Neural cell (in vitro differentiated cells): ENCODE measurements at regions not wholly inside any gene's neighbourhood (a gene's known extent, or its start where the extent isn't known, plus 50 kb on each side); places are given as distances from the start of the nearest gene placed in this dataset.

ENCODE experiments used
- H2AFZ ChIP-seq: fragments of 200-600, 300-800 bp; sonication (generic), shearing (Covaris generic); 2 replicates; pipeline ENCODE4 v1.6.0; 2014; ENCODE audit warnings: low read depth, mild to moderate bottlenecking, antibody characterized with exemption, low read length, moderate library complexity
- H3F3A ChIP-seq: fragments of 200-600 bp; shearing (Covaris generic); 2 replicates; pipeline ENCODE4 v1.6.1; 2016; ENCODE audit warnings: mild to moderate bottlenecking, moderate library complexity, mixed read lengths, antibody characterized with exemption, low read length; ENCODE audit not compliant: insufficient read depth, poor library complexity, severe bottlenecking
- H3K27ac ChIP-seq: fragments of 200-600, 300-800 bp; sonication (generic), shearing (Covaris generic); 2 replicates; pipeline ENCODE4 v1.5.1; 2014; ENCODE audit warnings: mild to moderate bottlenecking, low read length, moderate library complexity
- H3K27me3 ChIP-seq: fragments of 300-800, 200-600 bp; sonication (generic), shearing (Covaris generic); 2 replicates; pipeline ENCODE4 v1.6.0; 2014; ENCODE audit warnings: mild to moderate bottlenecking, low read depth, low read length, moderate library complexity; ENCODE audit not compliant: insufficient read depth
- H3K36me3 ChIP-seq: fragments of 300-800, 200-600 bp; sonication (generic), shearing (Covaris generic); 2 replicates; pipeline ENCODE4 v1.5.1; 2014; ENCODE audit warnings: mild to moderate bottlenecking, antibody characterized with exemption, low read length, moderate library complexity; ENCODE audit not compliant: insufficient read depth
- H3K4me2 ChIP-seq: fragments of 300-800, 200-600 bp; sonication (generic), shearing (Covaris generic); 2 replicates; pipeline ENCODE4 v1.6.0; 2014; ENCODE audit warnings: mild to moderate bottlenecking, low read length
- H3K4me3 ChIP-seq: fragments of 300-800, 200-600 bp; sonication (generic), shearing (Covaris generic); 2 replicates; pipeline ENCODE4 v1.5.1; 2014; ENCODE audit warnings: mild to moderate bottlenecking, low read length, moderate library complexity
- H3K79me2 ChIP-seq: fragments of 200-600 bp; shearing (Covaris generic); replicated peaks from 2 replicates; pipeline ENCODE4 v1.6.0; 2014; ENCODE audit warnings: mild to moderate bottlenecking, low read length, moderate library complexity; ENCODE audit not compliant: insufficient read depth
- H3K9ac ChIP-seq: fragments of 300-800, 200-600 bp; sonication (generic), shearing (Covaris generic); 2 replicates; pipeline ENCODE4 v1.6.1; 2016; ENCODE audit warnings: mild to moderate bottlenecking, low read length, mixed read lengths
- H3K9me2 ChIP-seq: fragments of 200-600 bp; shearing (Covaris generic); 2 replicates; pipeline ENCODE4 v1.6.1; 2016; ENCODE audit warnings: mild to moderate bottlenecking, low read length, mixed read lengths; ENCODE audit not compliant: insufficient read depth
- H3K9me3 ChIP-seq: fragments of 200-600, 300-800 bp; sonication (generic), shearing (Covaris generic); 2 replicates; pipeline ENCODE4 v1.6.1; 2016; ENCODE audit warnings: mild to moderate bottlenecking, mixed run types, low read length, moderate library complexity, mixed read lengths
- H4K20me1 ChIP-seq: fragments of 200-600 bp; shearing (Covaris generic); 2 replicates; pipeline ENCODE4 v1.6.1; 2016; ENCODE audit warnings: mild to moderate bottlenecking, mixed run types; ENCODE audit not compliant: insufficient read depth
- CTCF ChIP-seq: fragments of 450-650 bp; IDR thresholded peaks from 2 replicates; pipeline ENCODE4 v1.5.1; 2014; ENCODE audit warnings: antibody characterized with exemption, mild to moderate bottlenecking, moderate library complexity; ENCODE audit not compliant: poor library complexity, severe bottlenecking
- EP300 ChIP-seq: fragments of 450-650 bp; conservative IDR thresholded peaks from 2 replicates; pipeline ENCODE4 v1.6.1; 2014; ENCODE audit warnings: antibody characterized with exemption, mild to moderate bottlenecking, moderate library complexity; ENCODE audit not compliant: poor library complexity, severe bottlenecking
- EZH2 ChIP-seq: fragments of 200-600, 300-800 bp; shearing (Covaris generic), sonication (generic); IDR thresholded peaks from 2 replicates; pipeline ENCODE4 v1.6.1; 2014; ENCODE audit warnings: antibody characterized with exemption, low read length, borderline replicate concordance, mild to moderate bottlenecking; ENCODE audit not compliant: insufficient read depth, poor library complexity, severe bottlenecking
- POLR2AphosphoS5 ChIP-seq: IDR thresholded peaks from 2 replicates; pipeline ENCODE4 v1.6.1; 2012
- RAD21 ChIP-seq: fragments of 450-650 bp; conservative IDR thresholded peaks from 2 replicates; pipeline ENCODE4 v1.6.1; 2014; ENCODE audit warnings: antibody characterized with exemption, mild to moderate bottlenecking, moderate library complexity
- REST ChIP-seq: IDR thresholded peaks from 2 replicates; pipeline ENCODE4 v1.6.1; 2012; ENCODE audit warnings: borderline replicate concordance
- SMC3 ChIP-seq: fragments of 450-650 bp; conservative IDR thresholded peaks from 2 replicates; pipeline ENCODE4 v1.6.1; 2014; ENCODE audit warnings: antibody characterized with exemption, mild to moderate bottlenecking, moderate library complexity; ENCODE audit not compliant: poor library complexity
- TAF1 ChIP-seq: IDR thresholded peaks from 2 replicates; pipeline ENCODE4 v1.6.1; 2012; ENCODE audit warnings: low read depth

- no peaks in the 10 kb centered on the region for H3K36me3 ChIP-seq
- H3K9me3 ChIP-seq, result no peaks in the 10 kb centered on the region
These were observed 546.3 kb upstream of the CDH11 start for GRCh38 chr16:65668064-65668595.

GRCh38 chr16:65667011-65667578 is 545.2 kb upstream of the CDH11 start:
- no peaks in the 10 kb centered on the region for H3K79me2 ChIP-seq
- H3K27ac ChIP-seq, result no peak overlapping the region
- no peak overlapping the region for H3K4me2 ChIP-seq
- no peaks in the 10 kb centered on the region for H3K36me3 ChIP-seq
- no peak overlapping the region for H2AFZ ChIP-seq
- H3K9me3 ChIP-seq, result no peaks in the 10 kb centered on the region
- no peaks in the 10 kb centered on the region for H3K9me2 ChIP-seq
- H3F3A ChIP-seq, result no peaks in the 10 kb centered on the region
- no peak overlapping the region for H3K9ac ChIP-seq
- H3K4me3 ChIP-seq, result no peak overlapping the region
- no peaks in the 10 kb centered on the region for H3K27me3 ChIP-seq
- TF ChIP-seq EP300 (no peak), RAD21 (no peak)
- no peaks in the 10 kb centered on the region for H4K20me1 ChIP-seq

More at GRCh38 chr16:65668064-65668595, 546.3 kb upstream of the CDH11 start:
- no peaks in the 10 kb centered on the region for H3K79me2 ChIP-seq
- no peak overlapping the region for H3K9ac ChIP-seq
- TF ChIP-seq EP300 (no peak), SMC3 (no peak), CTCF (no peak), POLR2AphosphoS5 (no peak), TAF1 (no peak), RAD21 (no peak), EZH2 (no peak), REST (no peak)
- no peaks in the 10 kb centered on the region for H3K9me2 ChIP-seq
- H4K20me1 ChIP-seq, result no peaks in the 10 kb centered on the region
- no peaks in the 10 kb centered on the region for H3F3A ChIP-seq
- H3K4me3 ChIP-seq, result no peak overlapping the region
- no peak overlapping the region for H3K27ac ChIP-seq
- H3K27me3 ChIP-seq, result no peaks in the 10 kb centered on the region
- no peak overlapping the region for H3K4me2 ChIP-seq
- no peak overlapping the region for H2AFZ ChIP-seq
